OCI-LY7 (cell line): ENCODE measurements at regions not wholly inside any gene's neighbourhood (a gene's known extent, or its start where the extent isn't known, plus 50 kb on each side); places are given as distances from the start of the nearest gene placed in this dataset.

Experiments used
- BruUV-seq: library from RNA; stranded (reverse); fragments of 400-500 nt; replicated peaks from 2 replicates; lab custom pipeline; 2021; lab: Mats Ljungman, UMichigan
- CTCF ChIA-PET: fragments of 300-600 bp; sonication (Branson Sonifier 250); formaldehyde crosslinking; loops from one replicate; lab custom pipeline; 2022; ENCODE audit warnings: antibody characterized with exemption; ENCODE audit not compliant: unreplicated experiment; lab: Charles Lee
- POLR2A ChIA-PET: fragments of 300-600 bp; sonication (Branson Sonifier 250); formaldehyde crosslinking; loops from one replicate; lab custom pipeline; 2022; ENCODE audit warnings: antibody characterized with exemption; lab: Charles Lee
- DNase-seq: peaks from one replicate; pipeline ENCODE4 v3.0.0-alpha.2; 2015; ENCODE audit warnings: low spot score
- H2AFZ ChIP-seq: fragments of 200-600 bp; sonication (generic), shearing (Covaris generic); 2 replicates; pipeline ENCODE4 v1.6.1; 2014; ENCODE audit warnings: mild to moderate bottlenecking, antibody characterized with exemption, low read length, moderate library complexity
- H3K27ac ChIP-seq: fragments of 200-600 bp; sonication (generic); 2 replicates; pipeline ENCODE4 v1.5.1; 2014; ENCODE audit warnings: mixed run types, low read depth, mild to moderate bottlenecking, moderate library complexity, low read length, inconsistent platforms; ENCODE audit not compliant: poor library complexity, severe bottlenecking
- H3K36me3 ChIP-seq: fragments of 200-600 bp; sonication (generic); 2 replicates; pipeline ENCODE4 v1.6.1; 2014; ENCODE audit warnings: mild to moderate bottlenecking, antibody characterized with exemption, low read length, moderate library complexity, mixed read lengths; ENCODE audit not compliant: insufficient read depth
- H3K4me1 ChIP-seq: fragments of 200-600 bp; sonication (generic); 2 replicates; pipeline ENCODE4 v1.5.1; 2014; ENCODE audit warnings: mild to moderate bottlenecking, low read length; ENCODE audit not compliant: insufficient read depth, poor library complexity, severe bottlenecking
- H3K4me2 ChIP-seq: fragments of 200-600 bp; sonication (generic); 2 replicates; pipeline ENCODE4 v1.6.1; 2014; ENCODE audit warnings: mild to moderate bottlenecking, low read length
- H3K4me3 ChIP-seq: fragments of 200-600 bp; sonication (generic); 2 replicates; pipeline ENCODE4 v1.5.1; 2014; ENCODE audit warnings: mild to moderate bottlenecking, low read depth, low read length; ENCODE audit not compliant: poor library complexity, severe bottlenecking
- H3K79me2 ChIP-seq: fragments of 200-600 bp; sonication (generic); 2 replicates; pipeline ENCODE4 v1.6.1; 2016; ENCODE audit warnings: low read depth, mild to moderate bottlenecking, low read length, moderate library complexity, mixed read lengths; ENCODE audit not compliant: insufficient read depth
- H3K9me2 ChIP-seq: fragments of 200-600 bp; sonication (generic); 2 replicates; pipeline ENCODE4 v1.6.1; 2016; ENCODE audit warnings: mild to moderate bottlenecking, low read length, mixed read lengths; ENCODE audit not compliant: insufficient read depth
- H3K9me3 ChIP-seq: fragments of 200-600 bp; sonication (generic); 2 replicates; pipeline ENCODE4 v1.6.1; 2014; ENCODE audit warnings: mild to moderate bottlenecking, mixed run types, low read length, mixed read lengths
- H4K20me1 ChIP-seq: fragments of 200-600 bp; sonication (generic); 2 replicates; pipeline ENCODE4 v1.6.1; 2014; ENCODE audit warnings: mild to moderate bottlenecking, antibody characterized with exemption, low read length, moderate library complexity, mixed read lengths; ENCODE audit not compliant: insufficient read depth
- EZH2phosphoT487 ChIP-seq: fragments of 200-600 bp; sonication (generic); IDR thresholded peaks from 2 replicates; pipeline ENCODE4 v1.6.1; 2018; ENCODE audit warnings: low read depth, borderline replicate concordance, mild to moderate bottlenecking, mixed run types, antibody characterized with exemption, low read length, moderate library complexity, mixed read lengths
- intact Hi-C: fragments of 100-400 bp; cut with micrococcal nuclease; formaldehyde crosslinking; loops from one replicate; pipeline ENCODE4 v1.10.0; 2022; ENCODE audit not compliant: unreplicated experiment
- TF ChIP-seq, protein P1 (sequence below): fragments of 200-600 bp; sonication (generic); conservative IDR thresholded peaks from 2 replicates; pipeline ENCODE4 v1.5.1; 2014; ENCODE audit warnings: mild to moderate bottlenecking, antibody characterized with exemption, low read length, moderate library complexity, mixed read lengths

DNA sequence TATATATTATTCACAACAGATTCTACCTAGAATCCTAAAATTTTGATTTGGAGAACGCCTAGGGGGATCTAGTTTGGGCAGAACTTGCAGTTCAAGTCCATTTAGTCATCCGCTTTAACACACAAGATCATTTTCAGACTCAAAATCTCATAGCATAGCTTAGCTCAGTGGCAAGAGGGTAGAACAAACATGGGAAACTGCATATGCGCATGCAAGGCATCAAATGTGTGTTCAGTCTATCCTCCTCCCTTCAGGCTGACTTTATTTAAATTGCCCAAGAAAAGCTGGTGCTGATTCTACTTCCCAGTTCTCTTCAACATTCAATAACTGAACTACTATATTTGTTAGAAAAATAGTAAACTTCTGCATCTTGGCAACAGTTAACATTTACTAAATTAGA lies 79.6 kb upstream of the NRXN1 start:
- Histone ChIP-seq H3K4me2 (no peak overlapping the region), H3K36me3 (no peaks in the 10 kb centered on the region), H3K79me2 (no peaks in the 10 kb centered on the region), H3K9me2 (no peaks in the 10 kb centered on the region), H3K4me1 (no peaks in the 10 kb centered on the region), H4K20me1 (no peaks in the 10 kb centered on the region), H3K4me3 (no peak overlapping the region), H3K27ac (no peak overlapping the region), H2AFZ (no peak overlapping the region), H3K9me3 (no peaks in the 10 kb centered on the region)
- CTCF ChIA-PET: no interaction called here
- POLR2A ChIA-PET: interaction anchor here (0.6 kb wide), 1 partner anchor 935 kb away, joined by 3 read pairs; no protein-coding TSS in a partner anchor
- no peak for DNase-seq
- BruUV-seq: no TSS peak
- TF ChIP-seq, protein P1, sequence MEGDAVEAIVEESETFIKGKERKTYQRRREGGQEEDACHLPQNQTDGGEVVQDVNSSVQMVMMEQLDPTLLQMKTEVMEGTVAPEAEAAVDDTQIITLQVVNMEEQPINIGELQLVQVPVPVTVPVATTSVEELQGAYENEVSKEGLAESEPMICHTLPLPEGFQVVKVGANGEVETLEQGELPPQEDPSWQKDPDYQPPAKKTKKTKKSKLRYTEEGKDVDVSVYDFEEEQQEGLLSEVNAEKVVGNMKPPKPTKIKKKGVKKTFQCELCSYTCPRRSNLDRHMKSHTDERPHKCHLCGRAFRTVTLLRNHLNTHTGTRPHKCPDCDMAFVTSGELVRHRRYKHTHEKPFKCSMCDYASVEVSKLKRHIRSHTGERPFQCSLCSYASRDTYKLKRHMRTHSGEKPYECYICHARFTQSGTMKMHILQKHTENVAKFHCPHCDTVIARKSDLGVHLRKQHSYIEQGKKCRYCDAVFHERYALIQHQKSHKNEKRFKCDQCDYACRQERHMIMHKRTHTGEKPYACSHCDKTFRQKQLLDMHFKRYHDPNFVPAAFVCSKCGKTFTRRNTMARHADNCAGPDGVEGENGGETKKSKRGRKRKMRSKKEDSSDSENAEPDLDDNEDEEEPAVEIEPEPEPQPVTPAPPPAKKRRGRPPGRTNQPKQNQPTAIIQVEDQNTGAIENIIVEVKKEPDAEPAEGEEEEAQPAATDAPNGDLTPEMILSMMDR: no peak
- TF ChIP-seq EZH2phosphoT487: no peak
- intact Hi-C loops: no loop called here

DNA sequence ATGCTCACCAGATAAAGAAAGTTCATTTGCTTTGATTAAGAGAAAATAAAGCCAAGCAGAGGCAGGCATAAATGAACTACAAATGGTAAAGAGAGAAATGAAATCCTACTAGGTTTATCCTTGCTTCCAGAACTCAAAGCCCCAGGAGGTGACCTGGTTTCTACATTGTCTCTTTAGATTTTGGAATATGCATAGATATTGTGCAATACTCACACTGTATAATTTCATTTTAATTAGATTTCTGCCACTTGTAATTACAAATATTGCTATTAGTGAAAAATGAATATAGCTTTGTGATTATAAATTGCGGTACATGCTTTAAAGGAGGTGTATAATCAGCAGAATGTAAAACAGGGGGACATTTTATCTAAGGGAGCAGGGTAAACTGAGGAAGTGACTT lies 76.9 kb upstream of the NRXN1 start:
- Histone ChIP-seq H3K9me2 (no peaks in the 10 kb centered on the region), H2AFZ (no peak overlapping the region), H3K9me3 (no peaks in the 10 kb centered on the region), H3K4me1 (no peaks in the 10 kb centered on the region), H3K4me2 (no peak overlapping the region), H4K20me1 (no peaks in the 10 kb centered on the region), H3K27ac (no peak overlapping the region), H3K36me3 (no peaks in the 10 kb centered on the region), H3K79me2 (no peaks in the 10 kb centered on the region), H3K4me3 (no peak overlapping the region)
- no TSS peak for BruUV-seq
- DNase-seq: no peak
- ChIA-PET CTCF (no interaction called here), POLR2A (interaction anchor here (0.7 kb wide), 1 partner anchor 37 kb away, joined by 3 read pairs; no protein-coding TSS in a partner anchor)
- no peak for TF ChIP-seq EZH2phosphoT487
- TF ChIP-seq, protein P1: no peak
- intact Hi-C loops: no loop called here

DNA sequence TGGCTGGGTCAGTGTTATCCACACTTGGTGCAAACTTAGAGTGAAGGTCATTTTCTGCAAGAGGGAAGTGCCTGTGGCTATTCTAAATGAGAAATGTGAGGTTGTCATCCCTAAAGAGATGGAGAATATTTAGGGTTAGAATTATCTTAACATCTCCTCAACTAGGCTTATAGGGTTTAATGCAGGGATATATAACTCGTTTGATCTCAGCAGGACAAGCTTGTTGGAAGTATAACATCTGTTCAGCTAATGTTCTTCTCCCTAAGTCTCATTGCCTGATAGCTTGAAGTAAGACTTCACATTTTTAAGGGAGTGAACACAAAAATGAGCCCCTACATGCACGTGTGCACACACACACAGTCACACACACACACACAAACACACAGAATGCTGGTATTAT lies 75.9 kb upstream of the NRXN1 start:
- ChIA-PET CTCF (no interaction called here), POLR2A (no interaction called here)
- intact Hi-C loops: no loop called here
- Histone ChIP-seq H3K9me3 (no peaks in the 10 kb centered on the region), H3K27ac (no peak overlapping the region), H2AFZ (no peak overlapping the region), H3K79me2 (no peaks in the 10 kb centered on the region), H3K9me2 (no peaks in the 10 kb centered on the region), H4K20me1 (no peaks in the 10 kb centered on the region), H3K4me3 (no peak overlapping the region), H3K4me2 (no peak overlapping the region), H3K36me3 (no peaks in the 10 kb centered on the region), H3K4me1 (no peaks in the 10 kb centered on the region)
- BruUV-seq: no TSS peak
- TF ChIP-seq, protein P1: no peak
- TF ChIP-seq EZH2phosphoT487: no peak
- DNase-seq: no peak
